VCaP (cell line): ENCODE measurements at regions not wholly inside any gene's neighbourhood (a gene's known extent, or its start where the extent isn't known, plus 50 kb on each side); places are given as distances from the start of the nearest gene placed in this dataset.

Source experiments
- H3K27ac ChIP-seq: fragments of 450-650 bp; 2 replicates; pipeline ENCODE4 v1.5.1; 2017
- CTCF ChIP-seq: fragments of 450-650 bp; conservative IDR thresholded peaks from 2 replicates; pipeline ENCODE4 v1.5.1; 2017; ENCODE audit warnings: mild to moderate bottlenecking, moderate library complexity

GRCh38 chr1:201764166-201764565 lies 64.8 kb upstream of the IPO9 start:
- H3K27ac ChIP-seq: no peak overlapping the region

GRCh38 chr1:201764579-201764978 lies 64.4 kb upstream of the IPO9 start:
- no peak overlapping the region for H3K27ac ChIP-seq
- no peak for TF ChIP-seq CTCF

More at GRCh38 chr1:201764166-201764565, 64.8 kb upstream of the IPO9 start:
- no peak for TF ChIP-seq CTCF

- H3K27ac ChIP-seq: no peak overlapping the region
- TF ChIP-seq CTCF: no peak
Measured at GRCh38 chr1:201766131-201766866, 62.7 kb upstream of the IPO9 start.

- no peak overlapping the region for H3K27ac ChIP-seq
- no peak for TF ChIP-seq CTCF
Measured at GRCh38 chr1:201767339-201767738, 61.6 kb upstream of the IPO9 start.

- H3K27ac ChIP-seq: no peak overlapping the region
- no peak for TF ChIP-seq CTCF
Measured at GRCh38 chr1:201769072-201769471, 59.9 kb upstream of the IPO9 start.

GRCh38 chr1:201769966-201770365 lies 59.0 kb upstream of the IPO9 start:
- no peak overlapping the region for H3K27ac ChIP-seq
- no peak for TF ChIP-seq CTCF

GRCh38 chr1:201771466-201771865 lies 57.5 kb upstream of the IPO9 start:
- no peak for TF ChIP-seq CTCF

More at GRCh38 chr1:201771466-201771865, 57.5 kb upstream of the IPO9 start:
- H3K27ac ChIP-seq: no peak overlapping the region
